ENCODE measurements at regions not wholly inside any gene's neighbourhood (a gene's known extent, or its start where the extent isn't known, plus 50 kb on each side); places are given as distances from the start of the nearest gene placed in this dataset.
"Not testable (repeated sequence)": the region's sequence is repeated elsewhere in the genome, so short reads cannot be mapped to it uniquely, and the experiment has no call there.

DNA sequence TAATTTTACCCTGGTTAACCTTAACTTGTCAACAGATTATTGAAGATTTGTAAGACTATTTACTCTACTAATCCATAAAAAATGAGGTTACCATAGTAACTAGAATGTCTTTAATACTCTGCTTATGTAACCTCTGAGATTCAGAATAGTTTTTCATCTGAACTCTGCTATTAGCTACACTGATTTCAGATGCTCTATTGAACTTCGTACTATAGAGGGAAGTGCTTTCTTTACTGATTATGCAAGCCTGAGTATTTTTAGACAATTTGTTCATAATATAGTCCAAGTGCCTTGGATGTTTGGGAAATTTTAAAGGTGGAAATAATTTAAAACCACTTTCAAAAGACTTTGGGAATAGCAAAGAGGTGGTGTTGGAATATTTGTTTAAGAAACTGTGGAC, 107.9 kb upstream of the GBE1 start:
- intact Hi-C loops (cut with micrococcal nuclease): no loop called here

DNA sequence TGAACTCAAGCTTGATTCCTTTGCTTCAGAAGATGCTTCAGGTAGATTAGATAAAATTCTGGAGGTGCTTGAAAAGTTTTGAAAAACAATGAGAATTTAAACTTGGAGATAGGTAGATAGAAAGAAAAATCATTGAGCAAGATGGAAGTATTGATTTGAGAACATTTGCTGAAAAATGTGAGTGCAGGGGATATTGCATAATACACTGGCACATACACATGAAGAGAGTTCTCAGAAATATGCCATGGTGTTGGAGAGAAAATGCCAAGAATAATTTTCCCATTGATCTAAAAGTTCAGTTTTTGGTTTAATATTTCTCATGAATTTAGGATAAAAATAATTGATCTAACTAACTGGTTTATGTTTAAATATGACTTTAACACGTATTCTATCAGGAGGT, 107.2 kb upstream of the GBE1 start:
- intact Hi-C loops (cut with micrococcal nuclease): no loop called here

DNA sequence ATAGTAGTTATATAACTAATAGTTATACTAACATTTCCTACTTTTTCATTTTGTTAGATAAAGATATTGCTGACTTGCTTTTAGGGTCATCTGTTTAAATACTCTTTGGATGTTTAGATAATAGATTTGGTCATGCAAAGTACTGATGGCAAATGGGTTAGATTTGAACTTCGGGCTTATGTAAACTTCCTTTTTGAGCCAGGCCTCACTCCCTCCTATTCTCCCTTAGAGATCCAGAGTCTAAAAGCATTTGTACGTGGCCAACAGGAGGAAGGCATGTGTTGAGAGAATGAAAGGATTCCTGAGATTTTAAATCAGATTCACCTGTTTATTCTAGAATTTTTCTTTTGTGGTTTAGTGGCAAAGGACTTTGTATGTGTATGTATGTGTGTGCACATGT, 106.4 kb upstream of the GBE1 start:
- intact Hi-C loops (cut with micrococcal nuclease): no loop called here

DNA sequence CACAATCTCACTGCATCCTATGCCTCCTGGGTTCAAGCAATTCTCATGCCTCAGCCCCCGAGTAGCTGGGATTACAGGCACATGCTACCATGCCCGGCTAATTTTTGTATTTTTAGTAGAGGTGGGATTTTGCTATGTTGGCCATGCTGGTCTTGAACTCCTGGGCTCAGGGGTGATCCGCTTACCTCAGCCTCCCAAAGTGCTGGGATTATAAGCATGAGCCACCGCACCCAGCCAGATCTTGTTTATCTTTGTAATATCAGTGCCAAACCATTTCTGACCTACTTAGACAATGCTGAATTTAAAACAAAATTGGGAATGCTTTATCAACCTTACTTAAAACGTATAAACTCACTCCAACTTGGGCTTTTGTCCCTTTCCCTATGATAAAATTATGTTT, 103.7 kb upstream of the GBE1 start:
- intact Hi-C loops (cut with micrococcal nuclease): not testable (repeated sequence)

GRCh38 chr3:81864272-81864671, 102.8 kb upstream of the GBE1 start:
- intact Hi-C loops (cut with micrococcal nuclease): no loop called here

DNA sequence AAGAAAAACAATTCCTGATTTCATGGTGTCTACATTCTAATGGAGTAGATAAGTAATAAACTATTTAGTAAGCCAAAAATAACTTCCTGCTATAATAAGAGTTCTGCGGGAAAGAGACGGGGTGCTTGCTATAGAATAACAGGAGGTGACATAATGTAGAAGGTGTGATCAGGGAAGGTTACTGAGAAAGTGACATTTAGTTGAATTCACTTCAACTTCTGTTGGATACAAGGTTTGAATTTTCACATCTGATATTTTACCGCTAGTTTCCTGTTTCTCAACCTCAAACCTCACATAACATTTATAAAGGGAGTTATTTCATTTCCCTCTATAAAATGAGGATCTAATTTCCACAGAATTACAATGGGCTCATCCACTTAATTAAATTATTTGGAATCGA, 102.3 kb upstream of the GBE1 start:
- intact Hi-C loops (cut with micrococcal nuclease): no loop called here

GRCh38 chr3:81861593-81861992, 100.1 kb upstream of the GBE1 start:
- intact Hi-C loops (cut with micrococcal nuclease): no loop called here

DNA sequence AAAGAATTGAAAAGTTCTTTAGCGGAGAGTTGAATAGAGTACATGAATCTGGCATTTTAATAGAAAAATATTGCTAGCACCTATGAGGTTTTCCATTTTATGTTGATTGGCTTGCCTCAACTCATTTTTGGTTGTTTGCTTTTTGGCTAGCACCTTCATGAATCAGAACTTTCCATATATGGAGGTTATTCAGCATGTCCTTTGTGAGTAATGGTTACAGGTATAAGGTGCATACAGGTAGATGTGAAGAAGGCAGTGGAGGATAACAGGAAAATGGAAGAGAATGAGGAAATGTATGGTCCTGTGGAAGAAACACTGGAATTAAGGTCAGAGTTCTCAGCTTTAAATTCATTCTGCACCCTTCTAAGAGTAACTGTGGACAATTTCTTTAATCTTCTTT, 98.1 kb upstream of the GBE1 start:
- intact Hi-C loops (cut with micrococcal nuclease): no loop called here

DNA sequence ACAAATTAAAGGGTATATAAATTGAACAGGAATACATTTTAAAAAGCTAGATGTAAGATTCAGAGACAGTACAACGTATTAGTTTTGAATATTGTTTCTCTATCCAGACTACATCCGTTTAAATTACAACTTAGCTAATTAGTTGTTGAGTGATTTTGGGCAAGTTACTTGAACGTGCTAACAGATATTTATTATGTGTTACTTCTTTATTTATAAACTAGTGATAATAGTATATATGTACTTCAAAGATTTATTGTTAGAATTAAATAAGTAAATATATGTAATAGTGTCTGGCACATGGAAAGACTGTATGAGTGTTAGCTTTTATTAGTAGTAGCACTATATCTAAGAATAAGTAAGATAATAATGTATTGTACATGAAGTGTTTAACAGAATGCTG, 92.0 kb upstream of the GBE1 start:
- intact Hi-C loops (cut with micrococcal nuclease): no loop called here

DNA sequence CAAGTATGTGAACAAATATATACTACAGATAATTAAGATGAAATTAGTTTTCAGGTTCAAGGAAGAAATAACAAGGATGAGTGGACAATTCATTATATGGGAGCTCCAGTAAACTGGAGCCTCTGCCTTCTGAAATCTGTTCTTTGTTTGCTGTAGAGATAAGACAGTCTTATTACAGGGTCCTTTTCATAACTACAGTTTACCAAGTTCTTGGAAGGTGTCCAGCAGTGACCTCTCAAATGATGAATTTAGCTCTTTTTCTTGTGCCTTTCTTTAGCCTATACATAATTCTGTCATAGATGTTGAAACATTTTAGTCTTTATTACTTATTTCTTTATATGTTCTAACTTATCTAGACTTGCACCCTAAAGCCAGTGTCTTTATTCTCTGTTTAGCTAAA, 89.7 kb upstream of the GBE1 start:
- intact Hi-C loops (cut with micrococcal nuclease): no loop called here

- intact Hi-C loops (cut with micrococcal nuclease): no loop called here
Observed at GRCh38 chr3:81846988-81847387, 85.5 kb upstream of the GBE1 start.

DNA sequence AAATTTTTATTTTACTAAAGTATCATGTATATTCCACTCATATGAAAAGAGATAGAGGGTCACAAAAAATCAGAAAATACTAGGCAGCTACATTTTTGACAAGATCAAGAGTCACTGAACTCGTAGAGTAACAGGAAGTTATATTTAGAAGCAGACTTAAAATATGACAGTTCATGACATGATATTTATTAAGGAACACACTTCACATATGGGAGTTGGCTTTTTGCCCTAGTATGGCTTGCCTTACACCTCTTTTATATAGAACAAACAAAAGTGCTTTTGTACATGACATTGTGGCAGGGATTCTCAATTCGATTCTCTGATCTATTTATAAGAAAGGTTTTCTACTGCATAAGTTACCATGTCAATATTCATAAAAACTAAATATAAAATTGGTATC, 80.1 kb upstream of the GBE1 start:
- intact Hi-C loops (cut with micrococcal nuclease): no loop called here

DNA sequence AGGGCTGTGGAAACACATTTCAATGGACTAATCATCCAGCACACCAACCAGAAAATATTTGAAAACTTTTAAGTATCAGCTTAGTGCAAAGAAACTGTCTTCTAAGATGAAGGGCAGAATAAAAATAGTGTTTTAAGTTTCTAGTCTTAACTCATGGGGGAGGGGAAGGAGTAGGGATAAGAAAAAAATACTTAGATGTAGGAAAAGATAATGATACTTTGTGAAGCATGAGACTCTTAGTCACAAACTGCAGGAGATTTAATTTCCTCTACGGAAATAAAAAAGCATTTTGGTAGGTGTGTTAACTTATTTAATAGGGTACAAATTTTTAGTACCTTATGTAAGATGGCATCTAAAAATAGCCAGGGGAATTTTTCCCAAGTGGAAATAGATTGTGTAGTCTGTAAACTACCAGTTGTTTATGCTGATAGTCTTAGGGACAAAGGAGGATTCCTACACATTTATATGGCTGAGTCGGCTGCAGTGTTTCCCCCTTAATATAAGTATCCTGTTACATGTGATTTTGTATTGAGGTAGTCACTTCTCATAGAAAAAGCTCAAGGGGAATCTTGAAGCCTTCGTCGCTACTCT, 78.2 kb upstream of the GBE1 start:
- intact Hi-C loops (cut with micrococcal nuclease): no loop called here

DNA sequence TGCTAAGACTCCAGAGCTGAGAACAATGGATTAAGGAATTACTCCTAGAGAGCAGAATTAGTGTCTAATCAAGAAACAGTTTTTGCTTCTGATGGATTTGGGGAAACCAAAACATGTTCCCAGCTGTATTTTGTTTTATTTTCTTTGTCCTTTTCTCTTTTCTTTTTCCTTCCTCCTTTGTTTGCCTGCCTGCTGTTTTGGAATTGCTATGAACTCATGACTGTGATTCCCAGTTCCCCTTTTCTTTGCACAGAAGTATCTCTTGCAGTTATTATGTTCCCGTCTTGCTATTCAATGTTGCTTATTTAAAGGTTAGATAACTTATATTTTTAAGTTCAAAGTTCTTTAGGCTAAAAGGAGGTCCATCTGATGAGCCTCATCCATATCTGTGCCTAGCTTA, 77.0 kb upstream of the GBE1 start:
- intact Hi-C loops (cut with micrococcal nuclease): no loop called here

GRCh38 chr3:81837071-81837593, 75.7 kb upstream of the GBE1 start:
- intact Hi-C loops (cut with micrococcal nuclease): no loop called here

DNA sequence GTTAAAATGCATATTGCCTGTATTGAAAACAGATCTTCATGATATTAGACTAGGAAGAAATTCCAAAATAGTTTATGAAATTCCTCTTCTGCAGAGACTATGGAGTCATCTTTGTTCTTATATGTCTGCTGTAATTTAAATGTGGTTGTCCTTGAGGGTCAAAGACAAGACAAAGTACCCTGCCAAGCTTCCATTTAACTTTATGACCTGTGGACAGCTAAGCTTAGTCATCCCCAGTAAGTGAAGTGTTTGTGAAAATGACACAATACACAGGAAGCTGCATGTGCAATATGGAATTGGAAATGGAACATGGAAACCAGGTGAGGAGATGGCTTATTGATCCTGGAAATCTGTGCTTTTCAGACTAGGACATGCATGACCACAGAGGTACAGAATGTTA, 68.5 kb upstream of the GBE1 start:
- intact Hi-C loops (cut with micrococcal nuclease): no loop called here

DNA sequence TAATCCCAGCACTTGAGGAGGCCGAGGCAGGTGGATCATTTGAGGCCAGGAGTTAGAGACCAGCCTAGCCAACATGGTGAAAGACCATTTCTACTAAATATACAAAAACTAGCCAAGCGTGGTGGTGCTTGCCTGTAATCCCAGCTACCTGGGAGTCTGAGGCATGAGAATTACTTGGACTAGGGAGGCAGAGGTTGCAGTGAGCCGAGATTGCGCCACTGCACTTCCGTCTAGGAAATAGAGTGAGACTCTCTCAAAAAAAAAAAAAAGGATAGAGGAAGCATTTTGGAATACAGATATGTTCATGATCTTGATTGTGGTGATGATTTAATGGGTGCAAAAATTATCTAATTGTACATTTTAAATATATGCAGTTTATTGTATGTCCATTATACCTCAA, 67.8 kb upstream of the GBE1 start:
- intact Hi-C loops (cut with micrococcal nuclease): not testable (repeated sequence)

DNA sequence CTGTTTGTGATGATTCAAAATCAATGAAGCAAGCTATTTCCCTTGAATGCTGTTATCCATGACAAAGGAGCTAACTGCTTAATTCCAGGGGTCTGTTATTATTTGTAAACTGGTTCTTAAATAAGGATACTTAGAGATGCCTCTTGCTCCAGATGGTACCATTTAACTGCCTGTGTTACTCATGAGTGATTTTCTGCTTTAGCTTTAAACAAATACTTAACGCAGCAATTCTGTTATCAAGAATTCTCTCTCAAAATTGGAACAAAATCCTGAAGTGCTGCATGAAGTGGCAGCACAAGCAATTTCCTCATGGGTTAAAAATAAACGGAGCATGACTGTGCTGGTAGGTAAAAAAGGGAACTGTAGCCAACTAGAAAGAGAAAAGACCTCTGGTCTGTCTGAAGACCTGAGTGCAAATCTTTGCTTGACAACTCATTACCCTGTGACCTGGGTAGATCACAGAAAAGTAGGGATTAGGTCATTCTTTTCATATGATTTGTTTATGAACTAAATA, 62.5 kb upstream of the GBE1 start:
- intact Hi-C loops (cut with micrococcal nuclease): no loop called here

- intact Hi-C loops (cut with micrococcal nuclease): no loop called here
Observed at GRCh38 chr3:81823086-81823485, 61.6 kb upstream of the GBE1 start.

- intact Hi-C loops (cut with micrococcal nuclease): no loop called here
Observed at GRCh38 chr3:81816473-81817250, 55.2 kb upstream of the GBE1 start.

GRCh38 chr3:81812098-81812497, 50.7 kb upstream of the GBE1 start:
- intact Hi-C loops (cut with micrococcal nuclease): not testable (repeated sequence)

Measured in T-helper 2 cell treated with Interferon-gamma antibody and Interleukin-4, amounts not matched to agents 100 ng/mL and 5 ng/mL, for 36 hours (primary cell).